ENCODE measurements at regions not wholly inside any gene's neighbourhood (a gene's known extent, or its start where the extent isn't known, plus 50 kb on each side); places are given as distances from the start of the nearest gene placed in this dataset.

GRCh38 chr4:98796991-98797390, 131.9 kb downstream of the EIF4E start:
- Histone ChIP-seq H3K36me3 (ENCODE audit: insufficient read depth, low read length, poor library complexity, severe bottlenecking) (no peaks in the 10 kb centered on the region), H3K4me1 (ENCODE audit: insufficient read depth, low read length, poor library complexity, severe bottlenecking) (peaks cover 50% of the 10 kb centered on the region), H3K27ac (ENCODE audit: low read depth, low read length, poor library complexity, severe bottlenecking) (peak overlapping the region; percentile 76), H3K27me3 (replicated peaks; ENCODE audit: insufficient read depth, low read depth, low read length, poor library complexity) (no peaks in the 10 kb centered on the region), H3K4me3 (ENCODE audit: low read depth, low read length, poor library complexity, severe bottlenecking) (no peak overlapping the region), H3K9me3 (ENCODE audit: low read depth, low read length, poor library complexity, severe bottlenecking) (no peaks in the 10 kb centered on the region)
- ChIA-PET POLR2A (ENCODE audit: low non-redundant PET) (no interaction called here), CTCF (no interaction called here)
- TF ChIP-seq CTCF (conservative IDR thresholded peaks at IDR 0.05; ENCODE audit: low read depth, low read length) (no peak), EZH2 (IDR thresholded peaks at IDR 0.05; ENCODE audit: borderline replicate concordance, low read depth, low read length, poor library complexity, severe bottlenecking) (no peak)
- DNase-seq (ENCODE audit: low spot score) = peak; percentile 80
- BruUV-seq (replicated peaks) = no TSS peak
- intact Hi-C loops (cut with micrococcal nuclease; ENCODE audit: unreplicated experiment) = no loop called here

DNA sequence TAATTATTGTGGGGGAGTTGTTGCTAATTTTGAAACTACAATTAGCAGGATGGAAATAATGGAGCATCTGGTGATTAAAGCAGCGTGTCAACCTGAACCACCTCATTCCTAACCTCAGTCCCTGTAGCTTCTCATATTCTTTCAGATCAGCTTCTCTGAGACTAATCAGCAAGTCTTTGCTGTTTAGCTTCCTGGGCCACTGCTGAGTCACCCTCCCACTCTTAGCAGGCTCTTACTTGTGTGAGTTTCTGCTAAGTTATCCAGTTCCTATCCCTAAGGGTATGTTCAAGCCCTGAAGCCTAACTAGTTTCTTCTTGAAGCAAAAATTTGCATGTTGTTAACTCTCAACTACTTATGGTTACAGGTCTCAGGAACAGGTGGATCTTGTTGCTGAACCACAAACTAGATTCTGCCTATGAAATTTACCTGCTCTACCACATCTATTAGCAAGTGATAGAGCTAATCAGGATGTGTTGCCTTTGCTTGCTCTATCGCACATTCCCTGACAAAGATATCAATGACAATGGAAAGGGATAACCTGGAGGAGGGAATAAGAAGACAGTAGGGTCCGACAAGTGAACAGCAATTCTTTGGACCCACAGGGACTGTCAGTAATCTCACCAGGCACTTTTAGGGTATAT, 134.2 kb downstream of the EIF4E start:
- POLR2A ChIA-PET (ENCODE audit: low non-redundant PET) = no interaction called here
- no TSS peak for BruUV-seq (replicated peaks)
- Histone ChIP-seq H3K36me3 (ENCODE audit: insufficient read depth, low read length, poor library complexity, severe bottlenecking) (no peaks in the 10 kb centered on the region), H3K4me3 (ENCODE audit: low read depth, low read length, poor library complexity, severe bottlenecking) (no peak overlapping the region), H3K27ac (ENCODE audit: low read depth, low read length, poor library complexity, severe bottlenecking) (peak overlapping the region; percentile 35), H3K27me3 (replicated peaks; ENCODE audit: insufficient read depth, low read depth, low read length, poor library complexity) (no peaks in the 10 kb centered on the region), H3K9me3 (ENCODE audit: low read depth, low read length, poor library complexity, severe bottlenecking) (no peaks in the 10 kb centered on the region), H3K4me1 (ENCODE audit: insufficient read depth, low read length, poor library complexity, severe bottlenecking) (peaks cover 50% of the 10 kb centered on the region)
- CTCF ChIA-PET = no interaction called here
- TF ChIP-seq EZH2 (IDR thresholded peaks at IDR 0.05; ENCODE audit: borderline replicate concordance, low read depth, low read length, poor library complexity, severe bottlenecking) (no peak), CTCF (conservative IDR thresholded peaks at IDR 0.05; ENCODE audit: low read depth, low read length) (no peak)
- DNase-seq (ENCODE audit: low spot score) = peak; percentile 60
- intact Hi-C loops (cut with micrococcal nuclease; ENCODE audit: unreplicated experiment) = no loop called here

GRCh38 chr4:98793658-98794057, 135.2 kb upstream of the TSPAN5 start:
- no peaks in the 10 kb centered on the region for H3K27me3 ChIP-seq (replicated peaks; ENCODE audit: insufficient read depth, low read depth, low read length, poor library complexity)
- H3K27ac ChIP-seq (ENCODE audit: low read depth, low read length, poor library complexity, severe bottlenecking) = no peak overlapping the region
- POLR2A ChIA-PET (ENCODE audit: low non-redundant PET) = no interaction called here
- H3K4me1 ChIP-seq (ENCODE audit: insufficient read depth, low read length, poor library complexity, severe bottlenecking) = peaks cover 50% of the 10 kb centered on the region
- H3K36me3 ChIP-seq (ENCODE audit: insufficient read depth, low read length, poor library complexity, severe bottlenecking) = no peaks in the 10 kb centered on the region
- no peak for TF ChIP-seq CTCF (conservative IDR thresholded peaks at IDR 0.05; ENCODE audit: low read depth, low read length)
- TF ChIP-seq EZH2 (IDR thresholded peaks at IDR 0.05; ENCODE audit: borderline replicate concordance, low read depth, low read length, poor library complexity, severe bottlenecking) = no peak
- no TSS peak for BruUV-seq (replicated peaks)
- intact Hi-C loops (cut with micrococcal nuclease; ENCODE audit: unreplicated experiment) = no loop called here
- no peak overlapping the region for H3K4me3 ChIP-seq (ENCODE audit: low read depth, low read length, poor library complexity, severe bottlenecking)
- no peaks in the 10 kb centered on the region for H3K9me3 ChIP-seq (ENCODE audit: low read depth, low read length, poor library complexity, severe bottlenecking)
- CTCF ChIA-PET = no interaction called here
- no peak for DNase-seq (ENCODE audit: low spot score)

All from A673 (cell line).